BJ (cell line): ENCODE measurements at regions not wholly inside any gene's neighbourhood (a gene's known extent, or its start where the extent isn't known, plus 50 kb on each side); places are given as distances from the start of the nearest gene placed in this dataset.

Experiments used
- CTCF ChIA-PET: fragments of 350-600 bp; formaldehyde crosslinking; extraction: SDS; loops from one replicate; lab custom pipeline; 2021; ENCODE audit warnings: antibody characterized with exemption, inconsistent platforms; lab: Yijun Ruan, JAX
- POLR2A ChIA-PET: fragments of 300-600 bp; sonication (Branson Sonifier 250); formaldehyde crosslinking; extraction: SDS; loops from one replicate; lab custom pipeline; 2021; ENCODE audit warnings: antibody characterized with exemption; lab: Charles Lee
- DNase-seq: peaks from one replicate; pipeline ENCODE4 v3.0.0-alpha.2; 2011; ENCODE audit warnings: low read depth
- H3K27me3 ChIP-seq: 2 replicates; pipeline ENCODE4 v1.6.0; 2011; ENCODE audit warnings: low read length; ENCODE audit not compliant: control insufficient read depth, insufficient read depth
- H3K36me3 ChIP-seq: 2 replicates; pipeline ENCODE4 v1.5.1; 2011; ENCODE audit warnings: low read length; ENCODE audit not compliant: control insufficient read depth, insufficient read depth
- H3K4me3 ChIP-seq: 2 replicates; pipeline ENCODE4 v1.5.1; 2011; ENCODE audit warnings: low read depth, mild to moderate bottlenecking, control low read depth, low read length
- TF ChIP-seq, protein P1 (sequence below): IDR thresholded peaks from 2 replicates; pipeline ENCODE4 v1.5.1; 2011; ENCODE audit warnings: low read depth, mild to moderate bottlenecking, control low read depth, inconsistent platforms, low read length, moderate library complexity; ENCODE audit not compliant: insufficient read depth

DNA sequence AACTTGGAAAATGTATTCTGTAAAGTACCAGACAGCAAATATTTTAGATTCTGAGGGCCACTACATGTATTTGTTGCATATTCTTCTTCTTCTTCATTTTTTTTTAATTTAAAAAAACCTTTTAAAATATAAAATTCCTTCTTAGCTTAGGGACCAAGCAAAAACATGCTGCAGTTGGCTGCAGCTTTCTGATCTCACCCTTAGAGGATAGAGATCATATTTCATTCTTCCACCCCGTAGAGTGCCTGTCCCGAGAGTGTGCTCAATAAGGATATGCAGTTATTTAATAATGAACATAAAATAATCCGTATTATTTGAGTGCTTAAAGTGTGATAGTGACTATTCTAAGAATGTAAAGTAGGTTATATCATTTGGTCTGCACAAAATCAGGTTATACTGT, 204.2 kb upstream of the CD180 start:
- Histone ChIP-seq H3K4me3 (no peak overlapping the region), H3K36me3 (no peaks in the 10 kb centered on the region), H3K27me3 (no peaks in the 10 kb centered on the region)
- TF ChIP-seq, protein P1, sequence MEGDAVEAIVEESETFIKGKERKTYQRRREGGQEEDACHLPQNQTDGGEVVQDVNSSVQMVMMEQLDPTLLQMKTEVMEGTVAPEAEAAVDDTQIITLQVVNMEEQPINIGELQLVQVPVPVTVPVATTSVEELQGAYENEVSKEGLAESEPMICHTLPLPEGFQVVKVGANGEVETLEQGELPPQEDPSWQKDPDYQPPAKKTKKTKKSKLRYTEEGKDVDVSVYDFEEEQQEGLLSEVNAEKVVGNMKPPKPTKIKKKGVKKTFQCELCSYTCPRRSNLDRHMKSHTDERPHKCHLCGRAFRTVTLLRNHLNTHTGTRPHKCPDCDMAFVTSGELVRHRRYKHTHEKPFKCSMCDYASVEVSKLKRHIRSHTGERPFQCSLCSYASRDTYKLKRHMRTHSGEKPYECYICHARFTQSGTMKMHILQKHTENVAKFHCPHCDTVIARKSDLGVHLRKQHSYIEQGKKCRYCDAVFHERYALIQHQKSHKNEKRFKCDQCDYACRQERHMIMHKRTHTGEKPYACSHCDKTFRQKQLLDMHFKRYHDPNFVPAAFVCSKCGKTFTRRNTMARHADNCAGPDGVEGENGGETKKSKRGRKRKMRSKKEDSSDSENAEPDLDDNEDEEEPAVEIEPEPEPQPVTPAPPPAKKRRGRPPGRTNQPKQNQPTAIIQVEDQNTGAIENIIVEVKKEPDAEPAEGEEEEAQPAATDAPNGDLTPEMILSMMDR, result no peak
- DNase-seq, result no peak
- ChIA-PET POLR2A (no interaction called here), CTCF (no interaction called here)

DNA sequence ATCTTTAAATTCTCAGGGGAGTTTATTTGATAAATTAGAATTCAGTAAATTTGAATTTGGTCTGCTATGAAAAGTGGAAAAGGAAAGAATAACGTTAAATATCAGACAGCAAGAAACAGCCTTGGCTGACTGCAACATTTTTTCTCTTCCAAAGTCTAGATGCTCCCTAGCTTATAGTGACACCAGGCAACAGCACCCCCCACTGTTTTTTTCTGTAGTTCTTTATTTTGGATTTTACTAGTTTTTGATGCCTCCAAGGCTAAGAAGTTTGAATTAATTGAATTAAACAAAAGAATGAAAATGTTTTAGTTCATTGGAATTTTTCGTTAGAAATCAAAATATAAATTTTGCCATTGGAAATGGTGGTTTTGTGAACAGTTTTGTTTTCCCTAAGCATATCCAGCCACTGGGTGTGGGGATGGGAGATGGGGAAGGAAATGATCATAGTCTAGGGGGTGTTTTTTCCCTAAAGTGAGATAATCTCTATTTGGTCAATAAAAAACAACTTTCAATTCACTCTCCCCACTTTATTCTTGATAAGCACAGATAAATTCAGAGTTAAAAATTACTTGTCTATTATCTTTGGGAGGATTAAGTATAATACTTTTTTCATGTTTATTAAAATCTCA, 199.3 kb upstream of the CD180 start:
- ChIA-PET CTCF (no interaction called here), POLR2A (no interaction called here)
- DNase-seq, result no peak

DNA sequence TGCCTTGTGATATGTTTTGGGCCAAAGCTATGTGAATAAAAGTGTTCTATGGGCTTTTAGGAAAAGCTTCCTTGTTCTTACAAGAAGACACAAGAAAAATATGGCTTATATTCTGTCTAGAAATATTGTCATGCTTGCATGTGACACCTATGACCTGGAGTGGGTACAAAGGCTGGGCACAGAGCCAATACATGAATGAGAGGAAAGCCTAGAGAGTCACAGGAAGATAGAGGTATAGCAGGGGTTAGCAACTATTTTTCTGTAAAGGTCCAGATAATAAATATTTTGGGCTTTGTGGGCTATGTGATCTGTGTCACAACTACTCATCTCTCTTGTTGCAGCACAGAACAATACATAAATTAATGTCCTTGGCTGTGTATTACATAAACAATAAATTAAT, 196.6 kb upstream of the CD180 start:
- ChIA-PET POLR2A (no interaction called here), CTCF (no interaction called here)
- H3K4me3 ChIP-seq, result no peak overlapping the region
- no peaks in the 10 kb centered on the region for H3K27me3 ChIP-seq
- TF ChIP-seq, protein P1, result no peak
- DNase-seq, result no peak
- no peaks in the 10 kb centered on the region for H3K36me3 ChIP-seq

More for the DNA sequence above, 199.3 kb upstream of the CD180 start:
- no peaks in the 10 kb centered on the region for H3K36me3 ChIP-seq
- H3K4me3 ChIP-seq, result no peak overlapping the region
- no peaks in the 10 kb centered on the region for H3K27me3 ChIP-seq
- TF ChIP-seq, protein P1, result no peak

DNA sequence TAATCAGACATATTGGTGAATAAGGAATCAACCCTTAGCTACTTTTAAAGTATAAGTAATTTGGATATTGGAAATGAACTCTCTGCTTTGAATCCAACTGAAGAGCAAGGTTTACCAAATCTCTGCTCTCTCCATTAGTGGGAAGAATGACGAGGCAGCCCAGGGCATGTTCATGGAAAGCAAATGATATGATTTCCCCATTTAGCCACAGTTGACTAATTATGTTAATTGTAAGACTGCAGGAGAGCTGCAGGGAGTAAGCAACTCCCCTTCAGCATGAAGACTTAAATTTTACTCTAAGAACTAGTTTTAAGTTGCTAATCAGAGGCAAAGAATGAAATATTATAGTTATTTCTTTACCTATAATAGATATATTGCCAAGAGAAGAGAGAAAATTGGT, 194.3 kb upstream of the CD180 start:
- H3K36me3 ChIP-seq, result no peaks in the 10 kb centered on the region
- no peak overlapping the region for H3K4me3 ChIP-seq
- no peaks in the 10 kb centered on the region for H3K27me3 ChIP-seq
- TF ChIP-seq, protein P1, result no peak
- POLR2A ChIA-PET, result no interaction called here
- CTCF ChIA-PET, result no interaction called here
- no peak for DNase-seq

DNA sequence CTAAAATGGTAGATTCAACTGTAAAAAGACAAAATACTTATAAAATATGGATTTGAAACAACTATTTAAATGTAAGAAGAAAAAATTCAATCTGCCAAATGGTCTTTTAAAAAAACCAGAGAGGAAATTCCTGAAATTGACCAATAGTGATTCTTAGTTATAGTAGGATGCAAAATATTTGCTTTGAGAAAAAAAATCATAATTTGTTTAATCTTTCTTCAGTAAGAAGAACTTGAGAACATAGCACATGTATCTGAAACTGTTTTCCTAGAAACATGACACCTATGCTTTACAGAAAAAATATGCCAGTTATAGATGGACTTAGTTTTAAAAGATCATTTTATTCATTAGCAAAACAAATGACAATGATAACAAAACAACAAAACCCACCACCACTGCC, 186.9 kb upstream of the CD180 start:
- ChIA-PET POLR2A (no interaction called here), CTCF (no interaction called here)
- DNase-seq, result no peak
- Histone ChIP-seq H3K27me3 (no peaks in the 10 kb centered on the region), H3K4me3 (no peak overlapping the region), H3K36me3 (no peaks in the 10 kb centered on the region)
- TF ChIP-seq, protein P1, result no peak
